NT2/D1 (cell line): ENCODE measurements at regions not wholly inside any gene's neighbourhood (a gene's known extent, or its start where the extent isn't known, plus 50 kb on each side); places are given as distances from the start of the nearest gene placed in this dataset.

Experiments
- DNase-seq: peaks from one replicate; pipeline ENCODE4 v3.0.0-alpha.2; 2011; ENCODE audit warnings: low read depth, low spot score
- H3K27me3 ChIP-seq: 2 replicates; pipeline ENCODE4 v1.6.0; 2011; ENCODE audit warnings: mild to moderate bottlenecking; ENCODE audit not compliant: insufficient read length, insufficient read depth
- H3K36me3 ChIP-seq: 2 replicates; pipeline ENCODE4 v1.6.1; 2011; ENCODE audit warnings: mild to moderate bottlenecking, low read length, mixed read lengths; ENCODE audit not compliant: insufficient read depth, insufficient read length
- H3K4me1 ChIP-seq: 2 replicates; pipeline ENCODE4 v1.5.1; 2011; ENCODE audit not compliant: insufficient read depth, insufficient read length
- H3K4me3 ChIP-seq: 2 replicates; pipeline ENCODE4 v1.5.1; 2011; ENCODE audit warnings: low read depth; ENCODE audit not compliant: insufficient read length
- H3K9ac ChIP-seq: 2 replicates; pipeline ENCODE4 v1.6.0; 2011; ENCODE audit warnings: low read depth; ENCODE audit not compliant: insufficient read length
- H3K9me3 ChIP-seq: 2 replicates; pipeline ENCODE4 v1.5.1; 2011; ENCODE audit warnings: mild to moderate bottlenecking, low read length; ENCODE audit not compliant: insufficient read depth
- SUZ12 ChIP-seq: IDR thresholded peaks from 2 replicates; pipeline ENCODE4 v1.6.1; 2011; ENCODE audit not compliant: insufficient read length, insufficient read depth; ENCODE audit errors: extremely low read depth
- YY1 ChIP-seq: IDR thresholded peaks from 2 replicates; pipeline ENCODE4 v1.6.1; 2011; ENCODE audit not compliant: insufficient read length, insufficient read depth
- ZNF274 ChIP-seq: IDR thresholded peaks from 2 replicates; pipeline ENCODE4 v1.6.1; 2011; ENCODE audit warnings: mild to moderate bottlenecking, low read depth, low read length

DNA sequence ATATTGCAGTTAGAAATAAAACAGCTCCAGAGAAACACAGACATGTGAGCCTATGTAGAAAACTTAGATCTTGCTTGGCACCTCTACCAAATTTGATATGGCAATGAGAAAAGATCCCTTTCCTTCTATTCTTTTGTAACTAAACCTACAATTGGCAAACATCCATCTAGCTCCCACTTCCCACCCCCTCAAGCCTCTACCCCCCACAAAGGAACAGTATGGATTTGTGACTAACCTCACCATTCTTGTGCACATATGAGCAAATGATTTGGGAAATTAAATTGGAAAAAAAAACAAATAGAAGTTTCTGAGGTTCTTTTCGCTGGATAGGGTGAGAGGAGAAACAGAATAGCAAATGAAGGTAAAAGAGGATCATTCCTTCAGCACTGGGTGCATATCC lies 85.8 kb upstream of the TIAM2 start:
- no peaks in the 10 kb centered on the region for H3K27me3 ChIP-seq
- H3K4me1 ChIP-seq, result peaks cover 2% of the 10 kb centered on the region
- no peaks in the 10 kb centered on the region for H3K36me3 ChIP-seq
- no peak for DNase-seq
- H3K9ac ChIP-seq, result no peak overlapping the region
- no peak overlapping the region for H3K4me3 ChIP-seq
- no peaks in the 10 kb centered on the region for H3K9me3 ChIP-seq
- no peak for TF ChIP-seq YY1

DNA sequence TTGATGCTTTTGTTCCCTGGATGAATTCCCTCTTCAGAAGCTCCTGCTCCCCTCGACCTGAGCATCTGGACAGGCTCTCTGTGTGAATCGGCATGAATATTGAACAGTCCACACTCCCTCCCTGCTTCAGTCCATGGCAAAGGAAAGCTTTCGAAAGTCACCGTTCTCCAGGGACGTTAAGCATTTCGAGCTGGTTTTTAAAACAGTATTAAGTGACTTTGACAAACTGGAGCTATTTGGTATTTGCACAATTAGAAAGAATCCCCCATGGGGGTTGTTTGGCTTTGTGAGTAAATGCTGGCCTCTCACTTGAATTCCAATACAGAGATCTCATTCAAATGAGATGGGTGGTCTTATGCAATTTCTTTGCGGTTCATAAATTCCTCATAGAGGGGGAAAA lies 85.3 kb upstream of the TIAM2 start:
- TF ChIP-seq SUZ12 (no peak), YY1 (no peak), ZNF274 (no peak)
- H3K9me3 ChIP-seq, result no peaks in the 10 kb centered on the region
- H3K4me1 ChIP-seq, result peaks cover 2% of the 10 kb centered on the region
- H3K9ac ChIP-seq, result no peak overlapping the region
- H3K27me3 ChIP-seq, result no peaks in the 10 kb centered on the region
- no peak overlapping the region for H3K4me3 ChIP-seq
- no peak for DNase-seq
- no peaks in the 10 kb centered on the region for H3K36me3 ChIP-seq

DNA sequence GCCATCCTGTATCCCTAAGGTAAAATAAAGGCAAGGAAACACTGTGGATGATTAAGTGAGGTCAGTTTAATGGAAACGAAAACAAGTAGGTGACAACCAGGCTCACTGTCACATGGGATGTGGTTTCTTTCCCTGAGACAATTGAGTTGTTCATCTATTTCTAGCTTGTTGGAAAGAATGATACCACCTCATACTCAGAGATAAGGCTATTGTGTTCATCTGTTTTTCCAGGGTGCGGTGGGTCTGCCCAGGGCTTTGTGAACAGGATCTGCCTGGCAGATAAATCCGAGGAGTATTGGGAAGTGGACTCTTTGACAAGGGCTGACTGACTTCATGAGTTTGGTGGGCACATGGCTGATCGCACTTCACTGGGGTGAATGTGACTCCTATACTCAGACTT lies 80.8 kb upstream of the TIAM2 start:
- TF ChIP-seq SUZ12 (no peak), YY1 (no peak), ZNF274 (no peak)
- Histone ChIP-seq H3K27me3 (no peaks in the 10 kb centered on the region), H3K36me3 (no peaks in the 10 kb centered on the region), H3K4me3 (no peak overlapping the region), H3K9me3 (no peaks in the 10 kb centered on the region), H3K9ac (no peak overlapping the region), H3K4me1 (no peaks in the 10 kb centered on the region)
- DNase-seq, result no peak

DNA sequence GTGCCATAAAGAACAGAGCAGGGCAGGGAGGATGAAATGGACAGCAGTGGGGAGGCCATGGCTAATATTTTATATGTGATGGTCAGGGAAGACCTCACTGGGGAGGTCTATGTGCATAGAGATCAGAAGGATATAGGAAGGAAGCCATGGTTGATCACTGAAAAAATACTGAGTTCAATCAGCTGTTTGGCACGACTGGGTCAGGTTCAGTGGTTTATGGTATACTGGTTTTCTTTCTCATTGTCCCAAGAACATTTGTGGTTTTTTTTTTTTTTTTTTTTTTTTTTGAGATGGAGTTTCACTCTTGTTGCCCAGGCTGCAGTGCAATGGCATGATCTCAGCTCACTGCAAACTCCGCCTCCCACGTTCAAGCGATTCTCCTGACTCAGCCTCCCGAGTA lies 78.3 kb upstream of the TIAM2 start:
- Histone ChIP-seq H3K4me3 (no peak overlapping the region), H3K9ac (no peak overlapping the region), H3K27me3 (no peaks in the 10 kb centered on the region), H3K4me1 (no peaks in the 10 kb centered on the region), H3K36me3 (no peaks in the 10 kb centered on the region), H3K9me3 (no peaks in the 10 kb centered on the region)
- DNase-seq, result no peak
- TF ChIP-seq YY1 (no peak), SUZ12 (no peak), ZNF274 (no peak)

DNA sequence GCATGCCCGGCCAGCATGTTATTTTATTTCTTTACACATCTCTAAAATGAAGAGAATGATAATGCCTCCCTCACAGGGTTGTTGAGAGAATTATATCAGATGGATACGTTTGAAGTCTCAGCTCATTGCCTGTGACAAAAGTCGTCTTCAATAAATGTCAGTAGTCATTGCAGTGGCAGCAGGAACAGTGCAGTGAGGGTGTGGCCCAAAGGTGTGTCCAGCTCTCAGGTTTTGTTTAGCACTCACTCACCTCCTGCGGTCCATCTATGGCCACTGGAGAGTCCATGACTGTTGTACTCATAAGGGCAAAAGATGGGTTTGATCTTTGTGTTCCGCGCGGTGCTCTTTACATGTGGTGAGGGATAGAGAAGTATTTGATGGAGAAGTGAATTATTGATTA lies 77.2 kb upstream of the TIAM2 start:
- Histone ChIP-seq H3K9ac (no peak overlapping the region), H3K4me3 (no peak overlapping the region), H3K9me3 (no peaks in the 10 kb centered on the region), H3K27me3 (no peaks in the 10 kb centered on the region), H3K4me1 (no peaks in the 10 kb centered on the region), H3K36me3 (no peaks in the 10 kb centered on the region)
- no peak for TF ChIP-seq YY1
- no peak for TF ChIP-seq ZNF274
- TF ChIP-seq SUZ12, result no peak
- no peak for DNase-seq

DNA sequence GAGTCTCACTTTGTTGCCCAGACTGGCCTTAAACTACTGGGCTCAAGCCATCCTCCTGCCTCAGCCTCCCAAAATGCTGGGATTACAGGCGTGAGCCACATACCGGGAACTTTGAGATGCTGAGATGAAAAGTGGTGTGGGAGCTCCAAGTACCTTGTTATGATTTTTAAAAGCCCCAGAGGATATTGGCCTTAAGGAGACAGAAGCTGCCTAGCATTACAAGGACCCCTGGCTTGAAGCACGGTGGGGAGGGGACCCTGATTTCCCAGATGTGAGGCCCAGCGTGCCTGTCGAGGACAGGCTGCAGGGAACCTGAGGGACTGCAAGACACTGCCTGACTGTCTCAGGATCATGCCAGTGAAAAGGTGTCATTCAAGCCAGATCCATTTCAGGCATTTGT lies 75.3 kb upstream of the TIAM2 start:
- no peak for TF ChIP-seq SUZ12
- TF ChIP-seq YY1, result no peak
- H3K9ac ChIP-seq, result no peak overlapping the region
- H3K4me1 ChIP-seq, result no peaks in the 10 kb centered on the region
- DNase-seq, result no peak
- no peaks in the 10 kb centered on the region for H3K9me3 ChIP-seq
- no peak overlapping the region for H3K4me3 ChIP-seq
- no peaks in the 10 kb centered on the region for H3K27me3 ChIP-seq
- no peaks in the 10 kb centered on the region for H3K36me3 ChIP-seq

DNA sequence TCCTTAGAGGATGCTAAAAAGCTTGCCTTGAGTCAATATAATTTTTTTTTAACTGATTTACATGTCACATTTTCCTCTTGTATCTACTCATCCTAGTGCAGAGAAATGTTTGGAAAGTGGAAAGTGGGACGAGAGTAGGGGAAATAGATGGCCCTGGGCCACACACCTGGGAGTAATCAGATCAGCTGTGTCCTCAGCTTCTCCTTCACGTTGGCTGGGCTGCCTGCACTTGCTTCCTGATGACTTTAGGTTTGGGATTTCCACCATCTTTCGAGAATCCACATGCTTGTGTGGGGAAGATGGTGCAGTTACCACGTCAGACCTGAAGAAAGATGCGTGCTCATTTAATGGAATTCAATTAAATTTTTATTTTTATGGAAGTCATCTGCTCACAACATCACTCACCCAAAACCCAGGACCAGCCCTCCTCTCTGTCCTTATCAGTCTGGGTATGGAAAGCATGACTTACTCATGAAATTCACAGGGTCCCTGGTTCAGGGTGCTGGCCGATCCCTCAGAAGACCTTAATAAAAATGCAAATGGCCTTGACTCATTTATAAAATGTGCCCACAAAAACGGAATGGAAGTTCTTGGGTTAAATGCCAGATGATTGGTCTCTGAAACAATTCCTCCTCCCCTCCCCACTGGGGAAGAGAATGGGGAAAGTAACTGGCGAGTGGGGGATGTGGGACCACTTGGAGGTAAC lies 74.5 kb upstream of the TIAM2 start:
- Histone ChIP-seq H3K4me1 (no peaks in the 10 kb centered on the region), H3K36me3 (no peaks in the 10 kb centered on the region), H3K4me3 (no peak overlapping the region), H3K9ac (no peak overlapping the region), H3K9me3 (no peaks in the 10 kb centered on the region), H3K27me3 (no peaks in the 10 kb centered on the region)
- TF ChIP-seq ZNF274, result no peak
- TF ChIP-seq YY1, result no peak
- TF ChIP-seq SUZ12, result no peak
- no peak for DNase-seq
